ENCODE measurements at regions not wholly inside any gene's neighbourhood (a gene's known extent, or its start where the extent isn't known, plus 50 kb on each side); places are given as distances from the start of the nearest gene placed in this dataset.

DNA sequence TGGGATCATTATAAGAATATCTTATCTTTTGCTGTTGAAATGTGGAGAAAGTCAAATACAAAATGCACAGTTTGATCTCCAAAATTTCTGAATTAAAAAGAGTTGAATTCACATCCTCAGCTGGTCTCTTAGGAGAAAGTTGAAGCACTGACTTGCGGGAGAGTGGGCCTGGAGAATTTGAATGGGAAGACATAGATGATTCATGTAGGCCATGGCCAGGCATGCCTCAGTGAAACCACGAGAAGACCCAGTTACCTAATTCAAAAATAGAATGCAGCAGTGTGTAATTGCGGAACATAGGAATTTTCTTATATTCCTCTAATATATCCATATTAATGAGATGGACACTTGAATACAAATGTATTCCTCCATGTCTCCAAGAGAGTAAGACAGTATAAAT lies 53.0 kb upstream of the DTNBP1 start:
- ChIA-PET RAD21 (ENCODE audit: unreplicated experiment) (interaction anchor here (0.7 kb wide), 1 partner anchor 20 kb away, joined by 3 read pairs; no protein-coding TSS in a partner anchor), POLR2A (no interaction called here), SMC1A (ENCODE audit: uncharacterized antibody, unreplicated experiment) (interaction anchor here (2.3 kb wide), 1 partner anchor 14 kb away, joined by 7 read pairs; no protein-coding TSS in a partner anchor), CTCF (interaction anchor here (1.3 kb wide), 1 partner anchor 15 kb away, joined by 3 read pairs; no protein-coding TSS in a partner anchor)
- Histone ChIP-seq H3K4me2 (ENCODE audit: control insufficient read depth, insufficient read depth) (no peak overlapping the region), H3K4me1 (ENCODE audit: control insufficient read depth, insufficient read depth, low read length) (no peaks in the 10 kb centered on the region), H3K27ac (ENCODE audit: control insufficient read depth, insufficient read depth) (no peak overlapping the region), H3K9ac (ENCODE audit: control insufficient read depth, insufficient read depth, low read length) (no peak overlapping the region), H3K4me3 (no peak overlapping the region), H3K9me3 (replicated peaks; ENCODE audit: control insufficient read depth, insufficient read depth, low read length) (no peaks in the 10 kb centered on the region), H4K20me1 (ENCODE audit: control insufficient read depth, insufficient read depth) (no peaks in the 10 kb centered on the region), H2AFZ (ENCODE audit: control insufficient read depth, low read depth, low read length) (no peak overlapping the region), H3K27me3 (replicated peaks in 1 of 2; ENCODE audit: control insufficient read depth in 2 of 2, insufficient read depth in 2 of 2, low read length in 1 of 2) (no peaks in the 10 kb centered on the region), H3K79me2 (ENCODE audit: control insufficient read depth, insufficient read depth, low read length) (no peaks in the 10 kb centered on the region), H3K36me3 (ENCODE audit: control insufficient read depth in 2 of 2, insufficient read depth in 2 of 2, low read length in 1 of 2) (no peaks in the 10 kb centered on the region)
- ATAC-seq (no peak), DNase-seq (ENCODE audit: low read depth, low spot score) (no peak), FAIRE-seq (no peak)
- 62% methylated on average over 3 of the region's 3 CpGs for WGBS (ENCODE audit: insufficient coverage, insufficient replicate concordance, low lambda C conversion rate, missing lambda C conversion rate)
- in situ Hi-C loops (cut with MboI) (no loop called here), intact Hi-C loops (cut with micrococcal nuclease; ENCODE audit: unreplicated experiment) (no loop called here)
- BruUV-seq (replicated peaks) = no TSS peak
- no peak for TF ChIP-seq IKZF2 (IDR thresholded peaks at IDR 0.05)
- no peak for TF ChIP-seq PAX5 (IDR thresholded peaks at IDR 0.05; ENCODE audit: borderline replicate concordance, low read depth, low read length)
- TF ChIP-seq MEF2A (IDR thresholded peaks at IDR 0.05; ENCODE audit: insufficient read depth, low read depth, low read length) = no peak
- no peak for TF ChIP-seq RELB (IDR thresholded peaks at IDR 0.05; ENCODE audit: low read depth)
- no peak for TF ChIP-seq TCF7 (IDR thresholded peaks at IDR 0.05; ENCODE audit: borderline replicate concordance)
- TF ChIP-seq TCF3 (IDR thresholded peaks at IDR 0.05; ENCODE audit: borderline replicate concordance, insufficient read depth, low read depth, low read length) = no peak
- no peak for TF ChIP-seq NR2C2 (IDR thresholded peaks at IDR 0.05; ENCODE audit: borderline replicate concordance, control insufficient read depth, insufficient read length, low read depth)
- TF ChIP-seq, protein P1, sequence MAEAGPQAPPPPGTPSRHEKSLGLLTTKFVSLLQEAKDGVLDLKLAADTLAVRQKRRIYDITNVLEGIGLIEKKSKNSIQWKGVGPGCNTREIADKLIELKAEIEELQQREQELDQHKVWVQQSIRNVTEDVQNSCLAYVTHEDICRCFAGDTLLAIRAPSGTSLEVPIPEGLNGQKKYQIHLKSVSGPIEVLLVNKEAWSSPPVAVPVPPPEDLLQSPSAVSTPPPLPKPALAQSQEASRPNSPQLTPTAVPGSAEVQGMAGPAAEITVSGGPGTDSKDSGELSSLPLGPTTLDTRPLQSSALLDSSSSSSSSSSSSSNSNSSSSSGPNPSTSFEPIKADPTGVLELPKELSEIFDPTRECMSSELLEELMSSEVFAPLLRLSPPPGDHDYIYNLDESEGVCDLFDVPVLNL (IDR thresholded peaks at IDR 0.05; ENCODE audit: low read depth, low read length) = no peak
- TF ChIP-seq GABPA (IDR thresholded peaks at IDR 0.05; ENCODE audit: low read depth) = no peak

All from GM12878 (cell line).